GM21381 (cell line): ENCODE measurements at regions not wholly inside any gene's neighbourhood (a gene's known extent, or its start where the extent isn't known, plus 50 kb on each side); places are given as distances from the start of the nearest gene placed in this dataset.

Source experiments
- ATAC-seq: cut with Tn5 transposase; IDR thresholded peaks from one replicate; pipeline ENCODE4 v1.9.1; 2021; ENCODE audit warnings: mild to moderate bottlenecking, moderate library complexity; ENCODE audit not compliant: unreplicated experiment

- no peak for ATAC-seq
Observed at GRCh38 chr2:220654322-220654721, 917.8 kb downstream of the EPHA4 start.

DNA sequence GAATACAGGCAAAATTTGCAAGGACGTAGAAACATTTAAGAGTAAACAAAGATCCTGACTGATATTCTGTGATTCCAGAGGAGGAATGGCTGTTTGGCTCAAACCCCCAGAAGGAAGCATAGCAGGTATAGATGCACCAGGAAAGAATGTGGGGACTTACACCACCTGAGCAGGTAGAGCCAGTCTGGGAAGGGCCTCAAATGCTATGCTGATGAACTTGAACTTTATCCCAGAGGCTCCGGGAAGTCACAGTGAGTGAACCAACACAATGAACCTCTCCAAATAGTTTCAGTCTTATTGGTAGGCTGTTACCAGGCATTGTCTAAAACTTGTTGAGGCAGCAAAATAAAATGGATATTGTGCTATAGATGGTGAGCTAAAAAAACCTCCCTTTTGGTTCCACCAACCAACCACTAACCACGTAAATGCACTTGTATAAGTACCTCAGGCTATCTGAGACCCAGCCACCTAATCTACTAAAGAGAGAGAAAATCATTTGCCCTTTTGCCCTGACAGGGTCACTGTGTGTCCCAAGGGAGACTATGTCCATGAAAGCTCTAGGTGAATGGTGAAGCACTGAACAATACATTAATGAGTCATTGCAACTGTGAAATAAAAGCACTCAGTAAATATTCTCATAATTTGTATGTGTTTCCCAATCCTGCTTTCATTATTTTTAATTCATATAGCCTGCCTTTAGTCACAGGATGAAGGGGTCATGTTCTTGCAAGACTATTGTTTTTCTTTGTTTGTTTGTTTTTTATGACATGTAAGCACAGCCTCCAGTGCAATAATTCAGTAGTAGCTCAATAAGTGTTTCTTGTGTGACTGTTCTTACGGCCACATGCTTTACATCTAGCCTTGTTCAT is 911.6 kb downstream of the EPHA4 start:
- ATAC-seq, result no peak

- no peak for ATAC-seq
Observed at GRCh38 chr2:220662431-220662830, 909.7 kb downstream of the EPHA4 start.

DNA sequence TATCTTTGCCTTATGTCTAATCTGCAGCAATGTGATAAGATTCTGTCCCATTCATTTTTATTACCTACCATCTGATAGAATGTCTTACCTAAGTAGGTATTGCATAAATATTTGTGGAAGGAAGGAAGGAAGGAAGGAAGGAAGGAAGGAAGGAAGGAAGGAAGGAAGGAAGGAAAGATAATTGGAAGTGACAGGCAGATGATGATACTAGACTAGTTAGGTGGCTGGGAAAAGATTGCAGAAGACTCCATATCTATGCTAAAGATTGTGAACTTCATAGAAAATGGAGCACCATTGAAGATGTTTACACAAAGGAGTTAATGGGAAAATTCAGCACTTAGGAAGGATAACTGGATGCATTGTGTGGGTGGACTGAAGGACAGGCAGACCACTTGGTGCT is 909.0 kb downstream of the EPHA4 start:
- ATAC-seq, result no peak

GRCh38 chr2:220664272-220665107 is 907.6 kb downstream of the EPHA4 start:
- ATAC-seq, result no peak

DNA sequence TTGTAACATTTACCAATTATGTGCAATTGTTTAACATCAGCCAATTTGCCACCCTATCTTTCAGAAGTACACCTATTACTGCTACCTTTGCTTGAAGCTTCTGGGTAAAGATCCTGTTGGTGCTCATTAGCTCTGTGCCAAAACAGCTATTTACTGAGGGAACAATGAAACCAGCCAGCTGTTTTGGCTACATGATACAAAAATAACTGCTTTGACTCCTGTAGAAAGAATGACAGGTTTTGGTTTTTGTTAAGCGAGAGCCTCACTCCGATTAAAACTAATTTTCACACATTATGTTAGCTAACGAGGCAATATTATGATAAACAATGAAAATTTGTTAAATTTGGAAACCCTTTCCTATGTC is 907.0 kb downstream of the EPHA4 start:
- ATAC-seq, result no peak

DNA sequence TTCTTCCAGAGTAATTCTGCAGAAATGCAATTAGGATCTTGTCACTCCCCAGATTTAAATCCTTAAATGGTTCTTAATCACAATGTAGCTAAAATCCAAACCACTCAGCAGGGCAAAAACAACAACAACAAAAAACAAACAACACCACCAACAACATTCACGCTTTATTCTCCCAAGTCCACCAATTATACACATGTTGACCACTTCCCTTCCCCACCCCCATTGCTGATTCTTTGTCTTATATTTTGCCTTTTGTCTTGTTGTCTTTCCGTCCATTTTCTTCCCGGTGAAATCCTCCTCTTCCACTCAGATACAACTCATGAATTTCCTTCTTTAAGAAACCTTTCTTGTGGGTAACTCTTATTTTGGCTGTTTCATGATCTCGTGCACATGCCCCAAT is 902.8 kb downstream of the EPHA4 start:
- no peak for ATAC-seq

GRCh38 chr2:220670511-220670910 is 901.6 kb downstream of the EPHA4 start:
- no peak for ATAC-seq

DNA sequence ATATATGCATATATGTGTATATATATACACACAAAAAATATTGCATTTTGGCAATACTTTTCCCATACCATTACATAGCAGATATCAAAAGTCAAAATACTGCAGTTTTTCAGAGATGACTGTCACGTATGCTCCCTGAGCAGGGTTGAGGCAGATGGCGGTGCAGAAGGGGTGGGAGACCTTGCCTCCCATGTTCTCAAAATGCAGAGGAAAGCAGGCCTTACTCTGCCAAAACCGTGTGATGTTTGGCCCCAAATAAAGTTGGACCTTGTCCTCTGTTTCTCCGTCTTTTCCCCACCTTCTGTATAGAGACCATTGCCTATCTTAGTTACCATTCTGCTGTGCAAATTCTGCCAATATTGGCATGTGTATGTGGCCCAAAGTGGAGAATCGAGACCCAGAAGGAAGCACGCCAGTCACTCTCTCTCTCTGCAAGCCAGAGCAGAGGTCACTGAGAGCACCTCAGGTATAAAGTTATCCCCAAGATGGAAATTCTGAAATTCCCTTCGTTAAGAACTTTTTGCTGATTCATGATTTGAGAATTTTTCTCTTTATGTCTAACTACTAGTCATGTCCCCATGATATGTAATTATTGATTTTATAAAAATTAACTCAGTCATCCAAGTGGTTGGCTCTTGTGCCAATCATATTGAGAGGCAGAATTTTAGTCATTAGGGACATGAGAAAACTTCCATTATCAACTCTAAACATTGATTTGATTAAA is 898.8 kb downstream of the EPHA4 start:
- no peak for ATAC-seq

GRCh38 chr2:220674033-220674432 is 898.1 kb downstream of the EPHA4 start:
- peak; percentile 68 for ATAC-seq

DNA sequence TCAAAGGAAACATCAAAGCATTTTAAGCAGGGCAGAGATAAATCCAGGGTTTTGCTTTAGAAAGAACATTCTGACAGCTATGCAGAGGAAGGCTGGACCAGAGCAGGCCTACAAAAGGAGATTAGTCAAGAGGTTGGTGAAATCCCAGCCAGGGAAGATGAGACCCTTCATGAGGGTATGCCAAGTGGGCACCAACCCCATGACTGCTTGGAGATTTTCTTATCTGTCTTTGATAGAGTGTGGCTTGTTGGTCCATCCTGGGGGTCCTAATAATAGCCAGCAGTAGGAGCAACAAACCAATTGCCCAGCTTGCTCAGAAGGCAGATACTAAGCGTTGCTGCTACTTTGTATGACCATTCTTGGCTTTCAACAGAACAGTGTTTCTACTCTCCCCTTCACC is 895.4 kb downstream of the EPHA4 start:
- no peak for ATAC-seq

DNA sequence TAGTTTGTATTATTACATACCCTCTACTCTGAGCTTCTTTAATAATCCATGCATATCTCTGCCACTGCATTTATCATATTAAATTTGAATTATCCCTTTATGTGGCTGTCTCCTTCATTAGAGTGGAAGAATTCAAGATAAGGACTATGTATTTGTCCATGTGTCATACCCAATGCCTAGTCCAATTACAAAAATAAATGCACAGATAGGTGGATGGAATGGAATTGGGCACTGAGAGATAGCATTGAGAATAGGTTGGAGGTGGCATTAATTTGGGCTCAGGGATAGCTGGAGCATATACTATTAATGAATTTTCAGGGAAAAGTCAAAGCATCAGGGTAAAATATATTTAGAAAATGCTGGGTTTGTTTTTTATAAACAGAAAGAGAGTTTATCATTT is 893.2 kb downstream of the EPHA4 start:
- no peak for ATAC-seq

- no peak for ATAC-seq
Observed at GRCh38 chr2:220682616-220683015, 889.5 kb downstream of the EPHA4 start.

- no peak for ATAC-seq
Observed at GRCh38 chr2:220684099-220684498, 888.0 kb downstream of the EPHA4 start.

DNA sequence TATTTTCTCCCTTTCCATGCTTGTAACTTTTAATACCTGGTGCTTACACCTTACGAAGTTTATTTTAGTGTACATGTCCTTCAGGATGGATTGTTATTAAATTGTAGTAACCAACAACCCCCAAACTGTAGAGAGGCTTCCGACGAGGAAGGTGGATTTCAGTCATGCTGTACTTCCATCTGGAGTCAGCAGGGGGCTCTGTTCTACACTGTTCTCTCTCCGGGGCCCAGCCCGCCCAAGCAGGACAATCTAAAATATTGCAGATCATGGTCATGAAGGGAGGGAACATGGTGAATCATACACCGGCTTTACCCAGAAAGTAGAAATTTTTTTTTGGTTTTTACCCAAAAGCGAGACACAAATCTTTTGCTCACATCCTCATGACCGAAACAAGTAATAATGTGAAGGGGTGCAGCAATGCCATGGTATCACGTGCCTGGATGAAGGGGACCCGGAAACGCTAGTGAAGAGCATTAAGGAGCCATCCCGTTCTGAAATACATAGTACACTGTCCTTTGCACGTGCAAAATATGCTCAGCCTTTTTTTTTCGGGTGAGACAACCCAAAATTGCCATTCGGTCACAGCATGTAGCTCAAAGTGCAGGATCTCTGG is 884.8 kb downstream of the EPHA4 start:
- peak; percentile 84 for ATAC-seq

GRCh38 chr2:220695397-220696279 is 876.5 kb downstream of the EPHA4 start:
- no peak for ATAC-seq

- ATAC-seq, result no peak
Observed at GRCh38 chr2:220696280-220696669, 875.8 kb downstream of the EPHA4 start.

- no peak for ATAC-seq
Observed at GRCh38 chr2:220697011-220697410, 875.1 kb downstream of the EPHA4 start.

GRCh38 chr2:220701115-220701514 is 871.0 kb downstream of the EPHA4 start:
- no peak for ATAC-seq

DNA sequence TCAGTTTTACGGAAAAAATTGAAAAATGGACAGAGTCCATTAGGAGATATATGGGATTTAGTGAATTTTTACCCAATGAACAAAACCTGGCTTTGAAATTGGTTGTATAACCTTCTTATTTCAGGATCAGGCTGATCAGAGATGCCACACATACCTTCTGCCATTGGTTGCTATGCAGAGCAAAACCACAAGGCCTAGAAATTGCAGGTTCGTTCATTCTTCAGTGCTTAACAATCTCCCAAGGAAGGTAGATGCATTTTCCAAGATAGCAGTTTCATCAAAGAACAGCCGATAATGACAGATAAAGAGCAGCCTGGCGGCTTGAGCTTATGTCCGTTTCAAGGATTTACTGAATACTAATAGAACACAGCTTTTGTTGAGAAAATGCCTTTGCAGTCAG is 868.8 kb downstream of the EPHA4 start:
- ATAC-seq, result no peak
